ENCODE measurements at regions not wholly inside any gene's neighbourhood (a gene's known extent, or its start where the extent isn't known, plus 50 kb on each side); places are given as distances from the start of the nearest gene placed in this dataset.

- H3K27me3 ChIP-seq (replicated peaks), result peaks cover 63% of the 10 kb centered on the region
- DNase-seq (ENCODE audit: low read depth in 1 of 2, low spot score in 2 of 2), result peak in 1 of 2 experiments; percentile 72
- H3K9me3 ChIP-seq (replicated peaks), result no peaks in the 10 kb centered on the region
- no peaks in the 10 kb centered on the region for H3K36me3 ChIP-seq
- no peak overlapping the region for H3K4me3 ChIP-seq
- 0 out of 2 replicates have a peak, but pooled peaks cover 3% of the 10 kb centered on the region for H3K4me1 ChIP-seq (replicated peaks)
- no peak overlapping the region for H3K27ac ChIP-seq
Measured at GRCh38 chr13:109870274-109870673, 83.9 kb upstream of the IRS2 start.

- Histone ChIP-seq H3K4me1 (replicated peaks) (no peaks in the 10 kb centered on the region), H3K27me3 (replicated peaks) (peaks cover 65% of the 10 kb centered on the region), H3K9me3 (replicated peaks) (no peaks in the 10 kb centered on the region), H3K27ac (no peak overlapping the region), H3K36me3 (no peaks in the 10 kb centered on the region), H3K4me3 (no peak overlapping the region)
- DNase-seq (ENCODE audit: low read depth in 1 of 2, low spot score in 2 of 2), result peak in 1 of 2 experiments; percentile 75
Measured at GRCh38 chr13:109869312-109870237, 83.2 kb upstream of the IRS2 start.

- H3K4me3 ChIP-seq, result no peak overlapping the region
- H3K4me1 ChIP-seq (replicated peaks), result no peaks in the 10 kb centered on the region
- H3K27me3 ChIP-seq (replicated peaks), result peaks cover 67% of the 10 kb centered on the region
- H3K9me3 ChIP-seq (replicated peaks), result no peaks in the 10 kb centered on the region
- H3K36me3 ChIP-seq, result no peaks in the 10 kb centered on the region
- DNase-seq (ENCODE audit: low read depth in 1 of 2, low spot score in 2 of 2), result peak in 1 of 2 experiments; percentile 50
- no peak overlapping the region for H3K27ac ChIP-seq
Measured at GRCh38 chr13:109868578-109869311, 82.4 kb upstream of the IRS2 start.

GRCh38 chr13:109867766-109868165 is 81.4 kb upstream of the IRS2 start:
- H3K4me3 ChIP-seq, result no peak overlapping the region
- DNase-seq (ENCODE audit: low read depth in 1 of 2, low spot score in 2 of 2), result peak in 1 of 2 experiments; percentile 49
- no peak overlapping the region for H3K27ac ChIP-seq
- H3K36me3 ChIP-seq, result no peaks in the 10 kb centered on the region
- peaks cover 73% of the 10 kb centered on the region for H3K27me3 ChIP-seq (replicated peaks)
- no peaks in the 10 kb centered on the region for H3K9me3 ChIP-seq (replicated peaks)
- H3K4me1 ChIP-seq (replicated peaks), result no peaks in the 10 kb centered on the region

GRCh38 chr13:109862627-109863026 is 76.2 kb upstream of the IRS2 start:
- DNase-seq (ENCODE audit: low read depth in 1 of 2, low spot score in 2 of 2), result no peak
- no peaks in the 10 kb centered on the region for H3K9me3 ChIP-seq (replicated peaks)
- no peak overlapping the region for H3K27ac ChIP-seq
- peaks cover 89% of the 10 kb centered on the region for H3K27me3 ChIP-seq (replicated peaks)
- H3K4me3 ChIP-seq, result no peak overlapping the region
- no peaks in the 10 kb centered on the region for H3K36me3 ChIP-seq
- no peaks in the 10 kb centered on the region for H3K4me1 ChIP-seq (replicated peaks)

- Histone ChIP-seq H3K36me3 (no peaks in the 10 kb centered on the region), H3K9me3 (replicated peaks) (no peaks in the 10 kb centered on the region), H3K4me3 (no peak overlapping the region), H3K27me3 (replicated peaks) (peaks cover 91% of the 10 kb centered on the region), H3K27ac (no peak overlapping the region), H3K4me1 (replicated peaks) (no peaks in the 10 kb centered on the region)
- no peak for DNase-seq (ENCODE audit: low read depth in 1 of 2, low spot score in 2 of 2)
Measured at GRCh38 chr13:109859898-109860297, 73.5 kb upstream of the IRS2 start.

- H3K36me3 ChIP-seq, result no peaks in the 10 kb centered on the region
- H3K9me3 ChIP-seq (replicated peaks), result no peaks in the 10 kb centered on the region
- H3K27me3 ChIP-seq (replicated peaks), result peaks cover 91% of the 10 kb centered on the region
- H3K4me3 ChIP-seq, result no peak overlapping the region
- no peak overlapping the region for H3K27ac ChIP-seq
- no peaks in the 10 kb centered on the region for H3K4me1 ChIP-seq (replicated peaks)
- DNase-seq (ENCODE audit: low read depth in 1 of 2, low spot score in 2 of 2), result peak in 1 of 2 experiments; percentile 63
Measured at GRCh38 chr13:109859216-109859835, 72.9 kb upstream of the IRS2 start.

GRCh38 chr13:109858319-109858718 is 71.9 kb upstream of the IRS2 start:
- Histone ChIP-seq H3K4me1 (replicated peaks) (no peaks in the 10 kb centered on the region), H3K27ac (no peak overlapping the region), H3K27me3 (replicated peaks) (peaks cover 94% of the 10 kb centered on the region), H3K4me3 (no peak overlapping the region), H3K9me3 (replicated peaks) (no peaks in the 10 kb centered on the region; the same call in 1 of the 2 replicates), H3K36me3 (no peaks in the 10 kb centered on the region)
- DNase-seq (ENCODE audit: low read depth in 1 of 2, low spot score in 2 of 2), result peak in 1 of 2 experiments; percentile 62

GRCh38 chr13:109857803-109858202 is 71.4 kb upstream of the IRS2 start:
- Histone ChIP-seq H3K9me3 (replicated peaks) (no peaks in the 10 kb centered on the region; the same call in 1 of the 2 replicates), H3K4me3 (no peak overlapping the region), H3K4me1 (replicated peaks) (no peaks in the 10 kb centered on the region), H3K36me3 (no peaks in the 10 kb centered on the region), H3K27me3 (replicated peaks) (peaks cover 94% of the 10 kb centered on the region), H3K27ac (no peak overlapping the region)
- DNase-seq (ENCODE audit: low read depth in 1 of 2, low spot score in 2 of 2), result peak in 1 of 2 experiments; percentile 61

- peaks cover 94% of the 10 kb centered on the region for H3K27me3 ChIP-seq (replicated peaks)
- no peak overlapping the region for H3K4me3 ChIP-seq
- H3K9me3 ChIP-seq (replicated peaks), result no peaks in the 10 kb centered on the region; the same call in 1 of the 2 replicates
Measured at GRCh38 chr13:109857325-109857724, 70.9 kb upstream of the IRS2 start.

GRCh38 chr13:109856350-109856749 is 70.0 kb upstream of the IRS2 start:
- peak in 1 of 2 experiments; percentile 65 for DNase-seq (ENCODE audit: low read depth in 1 of 2, low spot score in 2 of 2)
- no peaks in the 10 kb centered on the region; the same call in 1 of the 2 replicates for H3K9me3 ChIP-seq (replicated peaks)
- H3K4me1 ChIP-seq (replicated peaks), result no peaks in the 10 kb centered on the region
- peaks cover 96% of the 10 kb centered on the region for H3K27me3 ChIP-seq (replicated peaks)
- H3K27ac ChIP-seq, result no peak overlapping the region
- no peaks in the 10 kb centered on the region for H3K36me3 ChIP-seq
- H3K4me3 ChIP-seq, result no peak overlapping the region

More at GRCh38 chr13:109857325-109857724, 70.9 kb upstream of the IRS2 start:
- H3K36me3 ChIP-seq, result no peaks in the 10 kb centered on the region
- no peaks in the 10 kb centered on the region for H3K4me1 ChIP-seq (replicated peaks)
- H3K27ac ChIP-seq, result no peak overlapping the region
- peak in 1 of 2 experiments; percentile 64 for DNase-seq (ENCODE audit: low read depth in 1 of 2, low spot score in 2 of 2)

GRCh38 chr13:109853153-109853552 is 66.8 kb upstream of the IRS2 start:
- H3K4me3 ChIP-seq, result no peak overlapping the region
- no peak for DNase-seq (ENCODE audit: low read depth in 1 of 2, low spot score in 2 of 2)
- peaks cover 94% of the 10 kb centered on the region for H3K27me3 ChIP-seq (replicated peaks)
- no peaks in the 10 kb centered on the region for H3K36me3 ChIP-seq
- H3K4me1 ChIP-seq (replicated peaks), result no peaks in the 10 kb centered on the region
- no peaks in the 10 kb centered on the region; the same call in 1 of the 2 replicates for H3K9me3 ChIP-seq (replicated peaks)
- no peak overlapping the region for H3K27ac ChIP-seq

- Histone ChIP-seq H3K4me3 (no peak overlapping the region), H3K36me3 (no peaks in the 10 kb centered on the region), H3K27ac (no peak overlapping the region), H3K9me3 (replicated peaks) (no peaks in the 10 kb centered on the region), H3K4me1 (replicated peaks) (peaks cover 5% of the 10 kb centered on the region; the same call in 1 of the 2 replicates), H3K27me3 (replicated peaks) (peaks cover 88% of the 10 kb centered on the region)
- DNase-seq (ENCODE audit: low read depth in 1 of 2, low spot score in 2 of 2), result peak in 1 of 2 experiments; percentile 56
Measured at GRCh38 chr13:109846185-109846584, 59.8 kb upstream of the IRS2 start.

Measured in SJSA1 (cell line).